A549 (cell line): ENCODE measurements at regions not wholly inside any gene's neighbourhood (a gene's known extent, or its start where the extent isn't known, plus 50 kb on each side); places are given as distances from the start of the nearest gene placed in this dataset.
A peak's percentile ranks its signal among the peaks of the same experiment; 100 is the strongest.

Experiments
- ATAC-seq, 2 experiments: fragments of 200-7000 bp in 1 of 2; fragments of >200 bp in 1 of 2; cut with Nextera tagmentation in 1 of 2; cut with Tn5 transposase in 1 of 2; 3 replicates each; pipeline versions ENCODE4 v1.8.0 to v1.9.1; 2018 to 2020; ENCODE audit warnings: mild to moderate bottlenecking in 1 of 2, moderate library complexity in 1 of 2
- CTCF ChIA-PET: fragments of 300-600 bp; sonication (Branson Sonifier 250); formaldehyde crosslinking; extraction: SDS; loops from one replicate; lab custom pipeline; 2021; ENCODE audit warnings: antibody characterized with exemption, inconsistent platforms; lab: Yijun Ruan, JAX
- POLR2A ChIA-PET: fragments of 350-600 bp; formaldehyde crosslinking; extraction: SDS; loops from one replicate; lab custom pipeline; 2021; ENCODE audit warnings: antibody characterized with exemption, inconsistent platforms; lab: Yijun Ruan, JAX
- DNase-seq, 2 experiments: peaks; one replicate each; pipeline versions ENCODE4 v3.0.0 to v3.0.0-alpha.2; 2011 to 2016; ENCODE audit warnings: low read depth in 1 of 2, low spot score in 1 of 2
- FAIRE-seq: peaks from 2 replicates; lab custom pipeline; 2011; peaks lifted over from hg19 to GRCh38; lab: Jason Lieb, UNC
- H3K27ac ChIP-seq, 2 experiments: fragments of >200 bp; sonication (Bioruptor Twin); formaldehyde crosslinking; 3 replicates each; pipeline ENCODE4 v1.5.1; 2016 to 2017
- H3K4me1 ChIP-seq: fragments of >200 bp; sonication (Bioruptor Twin); formaldehyde crosslinking; 3 replicates; pipeline ENCODE4 v1.6.1; 2016
- H3K4me2 ChIP-seq: fragments of >200 bp; sonication (Bioruptor Twin); formaldehyde crosslinking; 3 replicates; pipeline ENCODE4 v1.6.1; 2016
- H3K4me3 ChIP-seq: fragments of >200 bp; sonication (Bioruptor Twin); formaldehyde crosslinking; 3 replicates; pipeline ENCODE4 v1.5.1; 2016
- H3K9me3 ChIP-seq: fragments of >200 bp; sonication (Bioruptor Twin); formaldehyde crosslinking; 3 replicates; pipeline ENCODE4 v1.6.1; 2016
- BHLHE40 ChIP-seq: IDR thresholded peaks from 2 replicates; pipeline ENCODE4 v1.6.1; 2012; ENCODE audit warnings: low read depth, low read length, inconsistent platforms
- CEBPB ChIP-seq, 2 experiments: fragments of >200 bp in 1 of 2; sonication (Bioruptor Twin) in 1 of 2; formaldehyde crosslinking in 1 of 2; IDR thresholded peaks; 2 replicates each; pipeline ENCODE4 v1.6.1; 2012 to 2016
- CHD4 ChIP-seq: fragments of 200-600 bp; sonication (generic); IDR thresholded peaks from 2 replicates; pipeline ENCODE4 v1.6.1; 2016; ENCODE audit warnings: antibody characterized with exemption, mild to moderate bottlenecking, borderline replicate concordance
- EHF ChIP-seq: fragments of 250-450 bp; sonication (Bioruptor Pico); IDR thresholded peaks from 2 replicates; pipeline ENCODE4 v1.5.0; 2020; ENCODE audit warnings: mild to moderate bottlenecking
- EHMT2 ChIP-seq: fragments of 200-600 bp; sonication (generic); IDR thresholded peaks from 2 replicates; pipeline ENCODE4 v1.6.1; 2016; ENCODE audit warnings: antibody characterized with exemption, low read depth, mild to moderate bottlenecking, moderate library complexity
- FOSB ChIP-seq: fragments of 250-450 bp; sonication (Bioruptor Pico); IDR thresholded peaks from 2 replicates; pipeline ENCODE4 v1.5.0; 2020; ENCODE audit warnings: mild to moderate bottlenecking, moderate library complexity
- FOSL2 ChIP-seq, 2 experiments: fragments of 450-650 bp in 1 of 2; fragments of >200 bp in 1 of 2; sonication (Bioruptor Twin) in 1 of 2; formaldehyde crosslinking; IDR thresholded peaks; 2 replicates each; pipeline versions ENCODE4 v1.5.0 to v1.6.1; 2016 to 2020; ENCODE audit warnings: mild to moderate bottlenecking in 1 of 2, moderate library complexity in 1 of 2
- FOXS1 ChIP-seq: fragments of 250-450 bp; sonication (Bioruptor Pico); IDR thresholded peaks from 2 replicates; pipeline ENCODE4 v1.5.0; 2020; ENCODE audit warnings: mild to moderate bottlenecking, moderate library complexity
- GATA3 ChIP-seq: IDR thresholded peaks from 2 replicates; pipeline ENCODE4 v1.6.1; 2012; ENCODE audit warnings: borderline replicate concordance
- HOXA7 ChIP-seq: fragments of 250-450 bp; sonication (Bioruptor Pico); IDR thresholded peaks from 2 replicates; pipeline ENCODE4 v1.5.0; 2020; ENCODE audit warnings: mild to moderate bottlenecking, moderate library complexity
- HOXB13 ChIP-seq: fragments of 250-450 bp; sonication (Bioruptor Pico); IDR thresholded peaks from 2 replicates; pipeline ENCODE4 v1.5.0; 2020; ENCODE audit warnings: low read depth, mild to moderate bottlenecking, moderate library complexity
- MAFK ChIP-seq: fragments of 450-650 bp; IDR thresholded peaks from 2 replicates; pipeline ENCODE4 v1.6.1; 2014; ENCODE audit not compliant: partially characterized antibody
- MAX ChIP-seq: IDR thresholded peaks from 2 replicates; pipeline ENCODE4 v1.6.1; 2012
- NR3C1 ChIP-seq: fragments of >200 bp; sonication (Bioruptor Twin); formaldehyde crosslinking; IDR thresholded peaks from 3 replicates; pipeline ENCODE4 v1.6.1; 2017
- RAD21 ChIP-seq, 2 experiments: fragments of >200 bp in 1 of 2; sonication (Bioruptor Twin) in 1 of 2; formaldehyde crosslinking in 1 of 2; IDR thresholded peaks in 1 of 2; conservative IDR thresholded peaks in 1 of 2; 2 replicates in 1 of 2; 3 replicates in 1 of 2; pipeline ENCODE4 v1.6.1; 2012 to 2018; ENCODE audit warnings: inconsistent platforms in 1 of 2
- RCOR1 ChIP-seq: fragments of 150-350 bp; IDR thresholded peaks from 2 replicates; pipeline ENCODE4 v1.6.1; 2014; ENCODE audit warnings: antibody characterized with exemption, low read length, low read depth
- SREBF2 ChIP-seq: fragments of 450-650 bp; IDR thresholded peaks from 2 replicates; pipeline ENCODE4 v1.6.1; 2014; ENCODE audit warnings: mild to moderate bottlenecking, moderate library complexity
- ZFP36 ChIP-seq: fragments of 450-650 bp; IDR thresholded peaks from 2 replicates; pipeline ENCODE4 v1.6.1; 2014; ENCODE audit warnings: borderline replicate concordance; ENCODE audit not compliant: partially characterized antibody
- ZNF302 ChIP-seq: fragments of 250-450 bp; sonication (Bioruptor Pico); IDR thresholded peaks from 2 replicates; pipeline ENCODE4 v1.9.0; 2021; ENCODE audit warnings: inconsistent platforms, mild to moderate bottlenecking, moderate library complexity
- ZSCAN20 ChIP-seq: fragments of 250-450 bp; sonication (Bioruptor Pico); IDR thresholded peaks from 2 replicates; pipeline ENCODE4 v1.8.0; 2022; ENCODE audit warnings: mild to moderate bottlenecking, moderate library complexity
- WGBS: methylation state at CpG from one replicate; pipeline ENCODE4 v1.1.6; 2017; ENCODE audit errors: missing lambda C conversion rate; 5-methylcytosine and 5-hydroxymethylcytosine counted together
- TF ChIP-seq, protein P1 (sequence below): IDR thresholded peaks from 2 replicates; pipeline ENCODE4 v1.6.1; 2012
- TF ChIP-seq, protein P2 (sequence below): fragments of >200 bp; sonication (Bioruptor Twin); formaldehyde crosslinking; IDR thresholded peaks from 3 replicates; pipeline ENCODE4 v1.5.1; 2016

GRCh38 chr22:27455526-27455925 lies 346.0 kb downstream of the MN1 start:
- ChIA-PET POLR2A (no interaction called here), CTCF (no interaction called here)
- TF ChIP-seq, protein P1, sequence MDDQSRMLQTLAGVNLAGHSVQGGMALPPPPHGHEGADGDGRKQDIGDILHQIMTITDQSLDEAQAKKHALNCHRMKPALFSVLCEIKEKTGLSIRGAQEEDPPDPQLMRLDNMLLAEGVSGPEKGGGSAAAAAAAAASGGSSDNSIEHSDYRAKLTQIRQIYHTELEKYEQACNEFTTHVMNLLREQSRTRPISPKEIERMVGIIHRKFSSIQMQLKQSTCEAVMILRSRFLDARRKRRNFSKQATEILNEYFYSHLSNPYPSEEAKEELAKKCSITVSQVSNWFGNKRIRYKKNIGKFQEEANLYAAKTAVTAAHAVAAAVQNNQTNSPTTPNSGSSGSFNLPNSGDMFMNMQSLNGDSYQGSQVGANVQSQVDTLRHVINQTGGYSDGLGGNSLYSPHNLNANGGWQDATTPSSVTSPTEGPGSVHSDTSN, result no peak
- TF ChIP-seq CEBPB (IDR thresholded peaks at IDR 0.05) (no peak), ZFP36 (no peak), EHF (no peak), NR3C1 (no peak), RCOR1 (no peak), FOSB (no peak), RAD21 (conservative IDR thresholded peaks at IDR 0.05 in 1 of 2, IDR thresholded peaks at IDR 0.05 in 1 of 2) (no peak), CHD4 (no peak), SREBF2 (no peak), ZNF302 (no peak), FOXS1 (CRISPR knock-in tag) (no peak), EHMT2 (no peak), BHLHE40 (no peak), ZSCAN20 (CRISPR knock-in tag) (no peak), FOSL2 (IDR thresholded peaks at IDR 0.05) (no peak), FOSL2 (CRISPR knock-in tag; IDR thresholded peaks at IDR 0.05) (no peak), HOXB13 (CRISPR knock-in tag) (no peak)
- TF ChIP-seq, protein P2, sequence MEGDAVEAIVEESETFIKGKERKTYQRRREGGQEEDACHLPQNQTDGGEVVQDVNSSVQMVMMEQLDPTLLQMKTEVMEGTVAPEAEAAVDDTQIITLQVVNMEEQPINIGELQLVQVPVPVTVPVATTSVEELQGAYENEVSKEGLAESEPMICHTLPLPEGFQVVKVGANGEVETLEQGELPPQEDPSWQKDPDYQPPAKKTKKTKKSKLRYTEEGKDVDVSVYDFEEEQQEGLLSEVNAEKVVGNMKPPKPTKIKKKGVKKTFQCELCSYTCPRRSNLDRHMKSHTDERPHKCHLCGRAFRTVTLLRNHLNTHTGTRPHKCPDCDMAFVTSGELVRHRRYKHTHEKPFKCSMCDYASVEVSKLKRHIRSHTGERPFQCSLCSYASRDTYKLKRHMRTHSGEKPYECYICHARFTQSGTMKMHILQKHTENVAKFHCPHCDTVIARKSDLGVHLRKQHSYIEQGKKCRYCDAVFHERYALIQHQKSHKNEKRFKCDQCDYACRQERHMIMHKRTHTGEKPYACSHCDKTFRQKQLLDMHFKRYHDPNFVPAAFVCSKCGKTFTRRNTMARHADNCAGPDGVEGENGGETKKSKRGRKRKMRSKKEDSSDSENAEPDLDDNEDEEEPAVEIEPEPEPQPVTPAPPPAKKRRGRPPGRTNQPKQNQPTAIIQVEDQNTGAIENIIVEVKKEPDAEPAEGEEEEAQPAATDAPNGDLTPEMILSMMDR, result no peak
- no peak overlapping the region for H3K4me3 ChIP-seq
- FAIRE-seq, result no peak
- no peak overlapping the region for H3K4me2 ChIP-seq
- ATAC-seq, result no peak
- WGBS, result 83% methylated on average over 2 of the region's 2 CpGs
- no peak overlapping the region; a peak in 1 of 6 replicates for H3K27ac ChIP-seq
- no peak for DNase-seq
- peaks cover 19% of the 10 kb centered on the region for H3K4me1 ChIP-seq
- H3K9me3 ChIP-seq, result no peaks in the 10 kb centered on the region

DNA sequence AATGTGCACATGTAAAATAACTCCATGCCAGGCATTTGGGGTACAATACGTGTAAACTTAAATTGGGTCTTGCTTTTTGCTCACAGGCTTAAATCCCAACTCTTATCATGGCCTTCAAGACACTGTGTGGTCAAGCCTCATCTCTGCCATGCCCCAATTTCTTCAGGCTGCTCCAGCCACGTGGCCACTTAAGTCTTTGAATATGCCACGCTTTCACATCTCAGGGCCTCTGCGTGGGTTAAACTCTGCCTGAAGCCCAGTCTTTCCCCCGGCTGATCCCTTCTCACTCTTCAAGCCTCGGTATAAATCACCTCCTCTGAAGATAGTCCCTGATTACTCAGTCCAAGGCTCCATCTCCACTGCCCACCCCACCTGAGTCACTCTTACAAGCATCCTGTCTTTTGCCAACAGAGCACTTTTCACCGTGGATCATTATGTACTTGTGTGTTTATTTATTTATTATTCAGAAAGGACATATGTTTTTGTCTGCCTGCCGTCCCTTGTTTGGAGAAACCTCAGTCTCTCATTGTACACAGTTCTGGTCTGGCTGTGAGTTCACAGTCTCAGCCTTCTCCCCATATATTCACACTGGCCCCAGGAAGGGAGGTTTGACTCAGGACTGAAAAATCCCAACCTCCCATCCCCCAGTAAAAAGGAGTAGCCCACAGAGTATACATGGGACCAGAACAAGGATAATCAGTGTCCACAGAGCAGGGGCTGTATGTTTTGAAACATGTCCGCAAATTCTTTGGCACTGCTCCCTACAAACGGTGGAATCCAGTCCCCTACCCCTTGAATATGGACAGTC lies 344.7 kb downstream of the MN1 start:
- H3K9me3 ChIP-seq, result no peaks in the 10 kb centered on the region
- TF ChIP-seq MAFK (peak; percentile 77), HOXA7 (no peak), RAD21 (conservative IDR thresholded peaks at IDR 0.05 in 1 of 2, IDR thresholded peaks at IDR 0.05 in 1 of 2) (peak in 1 of 2 experiments; percentile 10; a peak in 1 of 5 replicates), MAX (peak; percentile 61; the same call in 1 of the 2 replicates), GATA3 (no peak)
- 25% methylated on average over 8 of the region's 10 CpGs for WGBS
- no peak overlapping the region for H3K4me3 ChIP-seq
- peak overlapping the region; percentile 44; the same call in 2 of the 3 replicates for H3K4me2 ChIP-seq
- DNase-seq (peak; percentile 44 to 57), ATAC-seq (peak; percentile 68 to 81; a peak in 5 of 6 replicates), FAIRE-seq (no peak)
- peak overlapping the region; percentile 70 to 80 for H3K27ac ChIP-seq
- POLR2A ChIA-PET, result no interaction called here
- H3K4me1 ChIP-seq, result peaks cover 28% of the 10 kb centered on the region
- CTCF ChIA-PET, result interaction anchor here (1.1 to 1.3 kb wide), 2 partner anchors 10 to 58 kb away, joined by 3 read pairs; no protein-coding TSS in a partner anchor
